ENCODE measurements at regions not wholly inside any gene's neighbourhood (a gene's known extent, or its start where the extent isn't known, plus 50 kb on each side); places are given as distances from the start of the nearest gene placed in this dataset.

DNA sequence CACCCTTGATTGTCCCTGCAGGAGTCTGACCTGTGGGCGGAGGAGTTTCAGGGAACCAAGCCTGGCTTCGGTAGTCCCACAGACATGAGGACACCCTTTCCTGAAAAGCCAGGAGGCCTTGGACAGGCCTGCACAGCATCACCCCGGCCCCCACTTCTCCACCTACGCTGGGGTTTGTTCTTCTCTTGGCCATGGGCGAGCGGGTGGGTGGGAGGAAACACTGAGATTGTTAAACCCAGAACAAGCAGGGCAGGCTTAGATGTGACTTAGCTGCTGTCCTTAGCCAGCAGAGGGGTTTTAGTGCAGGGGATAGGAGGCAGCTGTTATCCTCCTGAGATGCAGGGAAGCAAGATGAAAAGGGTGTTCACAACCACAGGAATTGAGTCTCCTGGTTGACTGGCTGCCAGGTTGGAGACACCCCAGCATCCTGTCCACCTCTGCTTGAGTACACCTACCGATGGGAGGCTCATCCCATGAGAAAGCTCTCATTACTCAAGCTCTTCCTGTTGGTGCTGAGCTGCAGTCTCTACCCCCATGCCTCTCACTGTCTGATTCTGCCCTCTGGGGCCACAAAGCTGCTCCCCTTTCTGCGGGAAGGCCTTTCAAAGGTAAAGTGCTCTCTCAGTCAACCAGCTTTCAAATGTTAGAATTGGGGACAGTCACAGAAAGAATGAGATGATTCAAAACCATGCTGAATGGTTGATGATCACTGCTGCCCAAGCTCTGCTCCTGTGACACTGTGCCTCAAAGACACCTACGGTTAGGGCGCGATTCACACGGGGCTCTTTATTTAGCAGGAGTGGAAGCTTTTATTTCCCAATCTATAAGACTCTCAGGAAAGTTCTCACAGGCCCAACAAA is 86.3 kb downstream of the IRF2BPL start:
- Mint-ChIP-seq H3K27ac (no peak overlapping the region), H3K36me3 (ENCODE audit: low read depth) (no peaks in the 10 kb centered on the region), H3K27me3 (peaks cover 8% of the 10 kb centered on the region)

DNA sequence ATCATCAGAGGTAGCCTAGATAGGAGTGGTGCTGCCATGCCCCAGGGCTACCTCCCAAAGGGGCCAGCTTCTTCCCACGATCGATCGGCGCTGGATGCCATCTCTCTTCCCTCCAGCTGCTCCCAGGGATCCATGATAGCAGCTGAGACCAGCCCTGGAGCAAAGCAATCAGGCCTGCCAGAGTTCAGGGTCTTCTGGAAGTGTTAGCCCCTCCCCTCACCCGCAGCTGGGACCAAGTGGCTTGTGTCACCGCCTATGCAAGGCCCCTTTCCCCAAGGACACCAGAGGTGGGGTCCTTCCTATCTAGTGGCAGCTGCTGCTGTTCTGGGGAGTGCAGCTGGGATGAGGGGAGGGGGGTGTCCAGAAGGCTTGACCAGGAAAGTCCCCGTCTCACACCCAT is 87.0 kb downstream of the IRF2BPL start:
- Mint-ChIP-seq H3K4me3 (no peak overlapping the region), H3K27me3 (peaks cover 7% of the 10 kb centered on the region), H3K9me3 (no peaks in the 10 kb centered on the region), H3K4me1 (ENCODE audit: low read depth) (peaks cover 10% of the 10 kb centered on the region), H3K36me3 (ENCODE audit: low read depth) (no peaks in the 10 kb centered on the region), H3K27ac (no peak overlapping the region)
- intact Hi-C loops (cut with micrococcal nuclease), result no loop called here

More for the DNA sequence above, 86.3 kb downstream of the IRF2BPL start:
- peaks cover 15% of the 10 kb centered on the region for H3K4me1 Mint-ChIP-seq (ENCODE audit: low read depth)
- no peak overlapping the region for H3K4me3 Mint-ChIP-seq
- no peaks in the 10 kb centered on the region for H3K9me3 Mint-ChIP-seq
- intact Hi-C loops (cut with micrococcal nuclease), result no loop called here

DNA sequence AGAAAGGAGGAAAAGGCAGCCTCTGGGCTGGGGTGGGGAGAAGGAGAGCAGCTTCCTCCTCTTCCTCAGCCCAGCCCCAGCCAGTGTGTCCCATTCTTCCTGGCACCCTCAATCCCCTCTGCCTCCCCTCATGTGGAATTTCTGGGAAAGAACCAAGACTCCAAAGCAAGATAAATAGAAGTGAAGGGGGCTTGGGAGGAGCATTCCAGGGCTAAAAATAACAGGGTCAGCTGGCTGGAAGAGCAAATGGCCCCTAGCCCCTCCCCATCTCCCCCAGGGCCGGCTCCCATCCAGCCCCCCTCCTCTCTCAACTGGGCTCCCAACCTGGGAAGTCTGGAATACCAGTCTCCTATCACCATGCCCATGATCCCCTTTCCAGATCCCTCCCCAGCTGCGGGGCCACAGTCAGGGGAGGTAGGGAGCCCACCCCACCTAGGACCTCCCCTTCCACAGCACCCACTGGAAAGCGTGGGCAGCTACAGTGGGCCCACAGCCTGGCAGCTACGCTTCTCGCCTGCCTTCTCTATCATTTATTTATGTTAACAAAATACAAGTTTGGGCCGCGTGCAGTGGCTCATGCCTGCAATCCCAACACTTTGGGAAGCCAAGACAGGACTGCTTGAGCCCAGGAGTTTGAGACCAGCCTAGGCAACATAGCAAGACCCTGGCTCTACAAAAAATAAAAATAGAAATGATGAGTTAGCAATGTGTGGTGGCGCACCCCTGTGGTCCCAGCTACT is 88.3 kb downstream of the IRF2BPL start:
- intact Hi-C loops (cut with micrococcal nuclease), result no loop called here
- peak overlapping the region; percentile 51 for H3K27ac Mint-ChIP-seq
- H3K4me3 Mint-ChIP-seq, result no peak overlapping the region
- no peaks in the 10 kb centered on the region for H3K9me3 Mint-ChIP-seq
- H3K27me3 Mint-ChIP-seq, result peaks cover 7% of the 10 kb centered on the region
- H3K4me1 Mint-ChIP-seq (ENCODE audit: low read depth), result peaks cover 8% of the 10 kb centered on the region
- no peaks in the 10 kb centered on the region for H3K36me3 Mint-ChIP-seq (ENCODE audit: low read depth)

DNA sequence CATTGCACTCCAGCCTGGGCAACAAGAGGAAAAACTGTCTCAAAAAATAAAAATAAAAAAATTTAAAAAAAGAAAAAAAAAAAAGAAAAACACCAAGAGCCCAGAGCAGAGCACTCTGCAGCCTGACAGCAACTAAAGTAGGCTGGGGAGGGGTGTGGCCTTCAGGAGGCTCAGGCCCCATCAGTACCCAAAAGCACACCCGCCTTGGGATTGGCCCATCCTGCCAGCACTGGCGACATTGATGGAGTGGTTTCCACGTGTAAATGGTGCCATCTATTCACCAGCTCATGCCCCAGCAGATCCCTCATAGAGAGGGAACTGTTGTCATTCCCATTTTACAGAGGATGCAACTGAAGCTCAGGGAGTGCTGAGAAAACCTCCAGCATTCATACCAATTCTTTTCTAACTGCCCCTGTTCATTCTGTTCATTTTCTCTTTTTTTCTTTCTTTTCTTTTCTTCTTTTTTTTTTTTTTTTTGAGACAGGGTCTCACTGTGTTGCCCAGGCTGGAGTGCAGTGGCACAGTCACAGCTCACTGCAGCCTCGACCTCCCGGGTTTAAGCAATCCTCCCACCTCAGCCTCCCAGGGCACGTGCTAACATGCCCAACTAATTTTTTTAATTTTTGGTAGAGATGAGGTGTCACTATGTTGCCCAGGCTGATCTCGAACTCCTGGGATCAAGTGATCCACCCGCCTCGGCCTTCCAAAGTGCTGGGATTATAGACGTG is 89.3 kb downstream of the IRF2BPL start:
- Mint-ChIP-seq H3K27ac (peak overlapping the region; percentile 51), H3K4me1 (ENCODE audit: low read depth) (peaks cover 8% of the 10 kb centered on the region), H3K27me3 (peaks cover 7% of the 10 kb centered on the region), H3K36me3 (ENCODE audit: low read depth) (no peaks in the 10 kb centered on the region), H3K9me3 (no peaks in the 10 kb centered on the region), H3K4me3 (no peak overlapping the region)
- intact Hi-C loops (cut with micrococcal nuclease), result no loop called here

DNA sequence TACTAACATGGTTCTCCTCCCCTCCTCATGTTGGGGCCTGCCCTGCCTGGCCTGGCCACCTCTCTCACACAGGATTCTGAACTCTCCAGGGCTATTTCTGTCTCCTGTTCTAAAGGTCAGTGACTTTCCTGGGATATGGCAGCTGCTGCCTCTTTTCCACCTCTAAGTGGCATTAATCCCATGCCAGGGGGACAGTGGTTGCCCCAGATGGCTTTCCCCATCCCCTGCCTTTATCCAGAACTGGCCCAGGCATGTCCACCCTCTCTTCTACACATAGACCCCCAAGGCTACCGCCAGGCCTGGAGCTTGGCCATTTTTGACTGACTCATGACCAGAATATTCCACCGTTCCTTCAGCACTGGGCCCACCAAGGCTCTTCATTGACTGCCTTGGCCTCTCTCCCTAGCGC is 90.4 kb downstream of the IRF2BPL start:
- Mint-ChIP-seq H3K27ac (no peak overlapping the region), H3K9me3 (no peaks in the 10 kb centered on the region), H3K4me1 (ENCODE audit: low read depth) (peaks cover 14% of the 10 kb centered on the region), H3K4me3 (no peak overlapping the region), H3K27me3 (peaks cover 7% of the 10 kb centered on the region), H3K36me3 (ENCODE audit: low read depth) (no peaks in the 10 kb centered on the region)
- intact Hi-C loops (cut with micrococcal nuclease), result no loop called here

DNA sequence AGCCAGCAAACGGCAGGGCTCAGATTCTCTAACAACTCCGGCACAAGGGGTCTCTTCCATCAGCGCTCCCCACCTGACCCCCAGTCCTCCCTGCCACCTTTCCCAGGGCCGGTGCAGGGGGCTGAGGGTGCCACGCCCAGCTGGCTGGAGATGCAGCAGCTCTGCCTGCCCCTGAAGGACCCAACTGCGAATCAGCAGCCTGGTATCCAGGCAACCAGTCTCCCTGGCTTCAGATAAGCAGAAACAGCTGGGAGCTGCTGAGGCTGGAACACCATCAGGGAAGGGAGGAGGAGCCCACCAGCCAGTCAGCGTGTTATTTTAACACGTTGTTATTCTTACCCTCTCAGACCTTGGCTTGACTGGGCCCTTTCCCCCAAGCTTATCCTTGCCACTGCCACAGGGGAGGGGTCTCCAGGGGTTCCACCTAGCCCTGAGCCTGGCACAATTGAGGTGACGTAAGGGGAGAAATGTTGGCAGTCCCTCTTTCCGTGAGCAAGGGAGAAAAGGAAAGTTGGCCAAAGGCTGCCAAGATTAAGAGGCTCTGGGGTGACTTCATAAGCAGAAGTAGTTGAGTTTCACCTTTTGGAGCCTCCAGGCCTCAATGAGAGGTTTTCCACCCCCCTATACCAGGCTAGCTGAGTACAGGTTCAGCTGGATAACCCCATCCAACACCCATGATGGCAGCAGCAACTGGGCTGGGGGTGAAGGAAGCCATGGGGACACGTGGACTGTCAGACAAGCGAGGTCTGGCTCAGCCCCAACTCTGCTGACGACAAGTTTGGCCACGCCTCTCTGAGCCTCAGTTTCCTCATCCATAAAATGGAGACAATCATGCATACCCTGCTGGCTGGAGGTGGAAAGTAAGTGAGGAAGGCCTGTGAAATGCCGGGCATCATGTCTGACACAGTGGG is 91.1 kb downstream of the IRF2BPL start:
- H3K36me3 Mint-ChIP-seq (ENCODE audit: low read depth), result no peaks in the 10 kb centered on the region
- H3K27me3 Mint-ChIP-seq, result peaks cover 9% of the 10 kb centered on the region
- intact Hi-C loops (cut with micrococcal nuclease), result no loop called here
- peaks cover 15% of the 10 kb centered on the region for H3K4me1 Mint-ChIP-seq (ENCODE audit: low read depth)
- no peak overlapping the region for H3K4me3 Mint-ChIP-seq
- H3K9me3 Mint-ChIP-seq, result no peaks in the 10 kb centered on the region
- peak overlapping the region; percentile 18 for H3K27ac Mint-ChIP-seq

DNA sequence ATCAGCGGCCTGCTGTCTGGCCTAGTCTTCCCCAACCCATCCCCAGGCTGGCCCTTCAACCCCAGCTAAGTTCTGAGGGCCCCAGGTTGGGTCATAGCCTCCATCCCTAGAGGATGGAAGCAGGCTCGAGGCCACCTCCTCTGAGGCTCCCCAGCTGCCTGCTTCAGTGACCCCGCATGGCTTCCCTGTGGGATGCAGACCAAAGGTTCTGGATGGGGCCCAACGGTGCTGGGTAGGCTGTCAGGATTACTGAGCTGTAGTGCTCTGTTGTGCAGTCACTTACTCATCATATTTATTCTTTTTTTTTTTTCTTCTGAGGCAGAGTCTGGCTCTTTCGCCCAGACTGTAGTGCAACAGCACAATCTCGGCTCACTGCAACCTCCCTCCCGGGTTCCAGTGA is 92.0 kb downstream of the IRF2BPL start:
- Mint-ChIP-seq H3K4me1 (ENCODE audit: low read depth) (peaks cover 22% of the 10 kb centered on the region), H3K9me3 (no peaks in the 10 kb centered on the region), H3K36me3 (ENCODE audit: low read depth) (no peaks in the 10 kb centered on the region), H3K27me3 (peaks cover 9% of the 10 kb centered on the region), H3K27ac (no peak overlapping the region), H3K4me3 (no peak overlapping the region)
- intact Hi-C loops (cut with micrococcal nuclease), result no loop called here

DNA sequence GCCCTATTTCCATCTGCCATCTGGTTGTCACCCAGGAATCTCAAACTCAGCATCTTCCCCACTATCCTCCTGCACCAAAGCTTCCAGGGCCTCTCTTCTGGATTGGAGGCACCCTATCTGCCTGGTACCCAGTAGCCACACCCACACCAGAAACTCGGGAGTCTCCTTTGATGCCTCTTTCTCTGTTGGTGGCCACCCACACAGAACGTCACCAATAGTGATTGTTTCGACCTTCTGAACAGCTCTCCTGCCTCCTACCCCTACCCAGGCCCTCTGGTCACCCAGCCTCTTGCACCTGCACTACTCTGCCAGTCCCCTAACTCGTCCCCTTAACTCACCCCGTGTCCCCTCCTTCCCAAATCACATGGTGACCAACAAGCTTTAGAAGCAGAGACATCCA is 95.0 kb downstream of the IRF2BPL start:
- H3K36me3 Mint-ChIP-seq (ENCODE audit: low read depth), result no peaks in the 10 kb centered on the region
- H3K27ac Mint-ChIP-seq, result peak overlapping the region; percentile 19
- no peak overlapping the region for H3K4me3 Mint-ChIP-seq
- peaks cover 6% of the 10 kb centered on the region for H3K27me3 Mint-ChIP-seq
- intact Hi-C loops (cut with micrococcal nuclease), result no loop called here
- H3K9me3 Mint-ChIP-seq, result no peaks in the 10 kb centered on the region
- H3K4me1 Mint-ChIP-seq (ENCODE audit: low read depth), result peaks cover 51% of the 10 kb centered on the region

DNA sequence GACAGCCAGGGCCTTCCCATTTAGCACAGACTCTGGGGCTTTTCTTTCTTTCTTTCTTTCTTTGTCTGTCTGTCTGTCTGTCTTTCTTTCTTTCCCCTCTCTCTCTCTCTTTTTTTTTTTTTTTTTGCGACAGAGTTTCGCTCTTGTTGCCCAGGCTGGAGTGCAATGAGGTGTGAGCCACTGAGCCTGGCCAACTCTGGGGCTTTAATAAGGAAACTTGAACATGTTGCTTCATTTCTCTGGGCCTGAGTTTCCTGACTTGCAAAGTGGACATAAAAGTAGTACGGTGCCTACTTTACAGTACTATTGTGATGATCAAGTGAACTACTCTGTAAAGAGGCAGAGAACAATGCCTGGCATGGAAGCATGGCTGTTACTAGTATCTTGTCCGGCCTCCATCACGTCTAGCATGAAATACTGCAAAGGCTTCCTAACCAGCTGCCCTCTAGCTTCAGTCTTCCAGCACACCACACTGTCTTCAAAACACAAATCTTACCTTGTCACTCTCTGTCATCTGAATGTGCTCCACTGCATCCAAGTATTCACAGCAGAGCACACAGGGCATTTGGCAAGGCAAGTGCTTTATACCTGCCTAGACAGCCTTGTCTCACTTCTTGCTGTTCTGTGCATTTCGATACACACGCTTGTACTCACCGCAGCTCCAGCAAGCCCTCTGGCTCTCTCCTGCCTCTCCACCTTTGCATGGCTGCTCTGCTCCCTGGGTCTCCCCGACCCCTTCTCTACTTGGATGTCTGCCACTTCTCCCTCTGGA is 96.7 kb downstream of the IRF2BPL start:
- Mint-ChIP-seq H3K4me1 (ENCODE audit: low read depth) (peaks cover 57% of the 10 kb centered on the region), H3K9me3 (no peaks in the 10 kb centered on the region), H3K27me3 (peaks cover 10% of the 10 kb centered on the region), H3K36me3 (ENCODE audit: low read depth) (no peaks in the 10 kb centered on the region), H3K27ac (peak overlapping the region; percentile 73), H3K4me3 (no peak overlapping the region)
- intact Hi-C loops (cut with micrococcal nuclease), result no loop called here

DNA sequence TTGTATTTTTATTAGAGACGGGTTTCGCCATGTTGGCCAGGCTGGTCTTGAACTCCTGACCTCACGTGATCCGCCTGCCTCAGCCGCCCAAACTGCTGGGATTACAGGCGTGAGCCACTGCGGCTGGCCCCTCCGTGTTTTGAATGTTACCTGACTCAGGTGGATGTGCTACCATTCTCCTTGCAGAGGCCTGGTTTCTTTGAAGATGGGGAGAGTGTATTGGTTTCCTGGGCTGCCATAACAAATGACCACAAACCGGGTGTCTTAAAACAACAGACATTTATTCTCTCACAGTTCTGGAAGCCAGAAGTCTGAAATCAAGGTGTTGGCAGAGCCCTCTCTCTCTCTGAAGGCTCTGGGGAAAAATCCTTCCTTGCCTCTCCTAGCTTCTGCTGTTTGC is 98.0 kb downstream of the IRF2BPL start:
- no peak overlapping the region for H3K4me3 Mint-ChIP-seq
- H3K4me1 Mint-ChIP-seq (ENCODE audit: low read depth), result peaks cover 63% of the 10 kb centered on the region
- H3K9me3 Mint-ChIP-seq, result no peaks in the 10 kb centered on the region
- no peaks in the 10 kb centered on the region for H3K36me3 Mint-ChIP-seq (ENCODE audit: low read depth)
- intact Hi-C loops (cut with micrococcal nuclease), result loop anchor here (1.0 kb wide), 1 partner anchor 12 kb away; no protein-coding TSS in a partner anchor
- H3K27ac Mint-ChIP-seq, result peak overlapping the region; percentile 88
- peaks cover 22% of the 10 kb centered on the region for H3K27me3 Mint-ChIP-seq

DNA sequence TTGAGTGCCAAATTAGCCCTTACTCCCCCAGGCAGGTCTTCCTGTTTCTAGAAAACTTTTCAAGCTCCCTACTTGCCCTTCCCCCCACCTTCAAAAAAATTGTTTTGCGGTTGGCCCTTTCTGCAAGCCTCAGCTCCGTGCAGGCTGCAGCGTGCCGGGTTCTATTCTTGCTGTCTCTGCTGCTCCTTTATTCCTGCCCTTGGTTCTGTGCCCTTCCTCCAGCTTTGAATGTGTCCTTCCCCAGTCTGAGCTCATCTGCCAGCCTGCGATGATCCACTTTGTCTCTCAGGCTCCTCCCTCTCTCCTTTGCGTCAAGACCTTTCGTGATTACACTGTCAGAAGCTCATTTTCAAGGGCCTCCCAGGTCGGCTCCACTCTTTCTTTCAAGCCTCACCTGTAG is 98.6 kb downstream of the IRF2BPL start:
- peak overlapping the region; percentile 88 for H3K27ac Mint-ChIP-seq
- peaks cover 63% of the 10 kb centered on the region for H3K4me1 Mint-ChIP-seq (ENCODE audit: low read depth)
- H3K9me3 Mint-ChIP-seq, result no peaks in the 10 kb centered on the region
- H3K4me3 Mint-ChIP-seq, result peak overlapping the region; percentile 60
- H3K27me3 Mint-ChIP-seq, result peaks cover 27% of the 10 kb centered on the region
- H3K36me3 Mint-ChIP-seq (ENCODE audit: low read depth), result no peaks in the 10 kb centered on the region
- intact Hi-C loops (cut with micrococcal nuclease), result loop anchor here (1.0 kb wide), 1 partner anchor 12 kb away; no protein-coding TSS in a partner anchor

DNA sequence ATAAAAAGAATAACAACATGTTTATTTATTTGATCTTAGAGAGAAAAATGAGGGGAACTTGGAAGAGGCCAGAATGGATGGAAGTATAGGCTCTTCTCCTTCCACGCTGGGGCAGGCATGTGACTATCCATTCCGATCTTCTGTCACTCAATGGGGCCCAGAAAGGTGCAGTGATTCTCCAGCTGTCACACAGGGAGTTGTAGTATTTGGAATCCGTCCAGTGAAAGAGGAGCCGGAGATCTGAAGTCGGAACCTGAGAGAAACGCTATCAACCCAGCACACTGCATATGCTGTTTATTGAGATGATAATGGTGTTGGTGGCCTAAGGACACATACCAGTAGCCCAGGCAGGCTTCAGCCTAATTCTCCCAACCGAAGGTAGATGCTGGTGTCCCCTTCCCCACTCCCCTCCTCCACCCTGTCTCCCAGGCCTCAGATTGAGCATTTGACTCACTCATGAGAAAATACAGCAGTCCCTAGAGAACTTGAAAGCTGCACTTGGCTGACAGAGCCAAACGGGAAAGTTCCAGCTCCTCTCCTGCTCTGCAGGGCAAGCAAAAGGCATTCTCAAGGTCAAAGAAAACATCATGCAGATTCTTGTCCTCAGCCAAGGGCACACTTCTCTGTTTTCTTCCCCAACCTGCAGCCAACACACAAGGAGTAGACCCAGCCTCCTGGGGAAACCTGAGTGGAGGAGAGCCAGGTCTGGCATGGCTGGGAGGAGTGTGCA is 100.4 kb downstream of the IRF2BPL start:
- intact Hi-C loops (cut with micrococcal nuclease), result no loop called here
- H3K27me3 Mint-ChIP-seq, result peaks cover 34% of the 10 kb centered on the region
- H3K27ac Mint-ChIP-seq, result peak overlapping the region; percentile 88
- H3K36me3 Mint-ChIP-seq (ENCODE audit: low read depth), result no peaks in the 10 kb centered on the region
- H3K9me3 Mint-ChIP-seq, result no peaks in the 10 kb centered on the region
- peaks cover 64% of the 10 kb centered on the region for H3K4me1 Mint-ChIP-seq (ENCODE audit: low read depth)
- no peak overlapping the region for H3K4me3 Mint-ChIP-seq

Measured in dendritic cell treated with granulocyte-macrophage colony-stimulating factor and Interleukin-4, amounts not matched to agents 40 ng/mL and 50 ng/mL, for 4 days (primary cell).